ENCODE measurements at regions not wholly inside any gene's neighbourhood (a gene's known extent, or its start where the extent isn't known, plus 50 kb on each side); places are given as distances from the start of the nearest gene placed in this dataset.
"Not testable (repeated sequence)": the region's sequence is repeated elsewhere in the genome, so short reads cannot be mapped to it uniquely, and the experiment has no call there.

DNA sequence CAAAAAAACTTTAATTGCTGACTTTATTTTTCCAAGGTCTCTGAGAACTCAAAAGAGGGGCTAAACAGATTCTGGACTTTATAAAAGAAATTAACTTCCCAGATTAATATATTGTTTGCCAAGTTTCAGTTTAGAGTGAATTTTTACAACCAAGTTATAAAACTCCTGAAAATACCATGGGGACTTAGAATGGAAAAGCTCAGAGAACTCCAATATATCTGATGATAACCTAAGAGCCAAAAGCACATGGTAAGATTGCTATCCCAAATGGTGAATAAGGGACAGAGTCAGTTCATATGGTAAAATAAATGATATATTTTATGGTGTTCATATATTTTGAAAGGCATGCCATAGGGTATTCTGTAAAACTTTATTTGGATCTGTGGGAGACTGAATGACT is 470.9 kb downstream of the TTLL7 start:
- no peak for DNase-seq (ENCODE audit: extremely low read depth, low read depth)

DNA sequence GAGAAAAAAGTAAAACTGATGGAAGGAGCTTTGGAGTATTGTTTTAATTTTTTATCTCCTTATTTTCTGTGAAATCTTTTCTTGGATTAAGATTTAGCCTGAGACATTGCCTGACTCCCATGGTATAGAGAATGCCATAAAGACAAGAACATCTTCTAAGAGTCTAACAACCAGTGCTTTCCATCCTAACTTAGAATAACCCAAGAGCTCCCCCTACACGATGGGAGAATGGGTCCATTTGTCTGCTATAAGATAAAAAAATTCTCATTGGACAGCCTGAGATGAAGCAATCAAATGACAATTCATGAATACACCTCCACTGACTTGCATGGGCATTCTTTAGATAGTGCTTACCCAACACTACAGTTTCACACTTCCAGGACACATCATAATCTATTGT is 478.1 kb downstream of the TTLL7 start:
- no peak for DNase-seq (ENCODE audit: extremely low read depth, low read depth)

GRCh38 chr1:83516369-83516768 is 482.6 kb downstream of the TTLL7 start:
- DNase-seq (ENCODE audit: extremely low read depth, low read depth): no peak

DNA sequence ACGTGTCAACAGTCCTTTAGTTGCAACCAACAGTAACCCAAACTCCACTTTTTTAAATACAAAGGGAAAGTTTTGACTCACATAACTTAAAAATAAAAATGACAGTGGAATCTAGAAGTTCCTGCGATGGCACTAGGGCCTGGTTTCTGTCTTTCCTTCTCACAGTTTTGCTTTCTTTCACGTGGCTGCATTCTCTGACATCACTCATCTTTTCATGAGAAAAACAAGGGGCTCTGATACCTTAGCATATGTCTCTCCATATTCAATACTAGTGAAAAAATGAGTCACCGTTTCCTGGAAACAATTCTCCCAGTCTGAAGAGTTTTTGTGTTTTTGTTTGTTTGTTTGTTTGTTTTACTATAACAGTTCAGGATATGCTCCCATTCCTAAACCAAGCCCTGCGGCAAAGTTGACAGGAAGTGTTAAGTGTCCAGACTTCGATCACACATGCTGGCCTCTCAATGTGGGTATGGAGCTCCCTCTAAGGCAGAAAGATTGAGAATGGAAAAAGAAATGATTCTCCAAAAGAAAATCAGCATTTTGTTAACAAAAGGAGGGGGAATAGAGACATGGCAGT is 483.3 kb downstream of the TTLL7 start:
- DNase-seq (ENCODE audit: extremely low read depth, low read depth): no peak

DNA sequence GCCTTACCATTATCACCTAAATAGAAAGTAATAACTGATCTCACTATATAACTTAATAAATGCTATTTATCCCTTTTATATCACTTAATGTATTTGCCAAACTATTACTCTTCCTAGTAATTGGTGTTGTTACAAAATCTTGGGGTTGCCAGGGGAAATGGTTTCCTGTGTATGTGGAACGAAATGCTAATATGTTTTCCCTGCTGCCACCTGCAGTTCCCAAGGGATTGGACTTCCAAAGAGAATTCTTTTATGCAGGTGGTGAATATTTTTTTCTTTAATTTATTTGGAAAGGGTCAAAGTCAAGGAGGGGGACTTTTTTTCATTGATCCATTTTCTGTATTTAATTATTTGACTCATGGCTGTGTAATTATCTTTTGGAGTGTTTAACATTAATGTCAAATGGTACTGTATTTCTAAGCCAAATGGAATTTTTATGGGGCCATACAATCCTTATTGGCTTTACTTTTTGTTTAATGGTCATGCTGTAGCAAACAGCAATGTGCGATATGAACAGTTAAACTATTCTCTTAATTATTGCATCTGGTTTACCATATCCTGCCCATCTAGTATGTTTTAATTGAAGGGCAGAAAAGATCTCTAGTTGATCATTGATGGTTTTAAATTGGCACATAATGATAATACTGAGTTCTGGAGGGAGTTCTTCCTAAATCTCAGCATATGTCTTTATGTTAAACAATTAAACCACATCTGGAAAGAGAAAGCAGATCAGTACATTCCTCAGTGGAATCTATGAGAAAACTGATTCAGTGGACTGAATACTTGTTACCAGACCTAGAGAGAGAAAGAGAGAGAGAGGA is 486.3 kb downstream of the TTLL7 start:
- no peak for DNase-seq (ENCODE audit: extremely low read depth, low read depth)

- no peak for DNase-seq (ENCODE audit: extremely low read depth, low read depth)
Observed at GRCh38 chr1:83511146-83511726, 487.7 kb downstream of the TTLL7 start.

GRCh38 chr1:83509301-83509781 is 489.6 kb downstream of the TTLL7 start:
- no peak for DNase-seq (ENCODE audit: extremely low read depth, low read depth)

DNA sequence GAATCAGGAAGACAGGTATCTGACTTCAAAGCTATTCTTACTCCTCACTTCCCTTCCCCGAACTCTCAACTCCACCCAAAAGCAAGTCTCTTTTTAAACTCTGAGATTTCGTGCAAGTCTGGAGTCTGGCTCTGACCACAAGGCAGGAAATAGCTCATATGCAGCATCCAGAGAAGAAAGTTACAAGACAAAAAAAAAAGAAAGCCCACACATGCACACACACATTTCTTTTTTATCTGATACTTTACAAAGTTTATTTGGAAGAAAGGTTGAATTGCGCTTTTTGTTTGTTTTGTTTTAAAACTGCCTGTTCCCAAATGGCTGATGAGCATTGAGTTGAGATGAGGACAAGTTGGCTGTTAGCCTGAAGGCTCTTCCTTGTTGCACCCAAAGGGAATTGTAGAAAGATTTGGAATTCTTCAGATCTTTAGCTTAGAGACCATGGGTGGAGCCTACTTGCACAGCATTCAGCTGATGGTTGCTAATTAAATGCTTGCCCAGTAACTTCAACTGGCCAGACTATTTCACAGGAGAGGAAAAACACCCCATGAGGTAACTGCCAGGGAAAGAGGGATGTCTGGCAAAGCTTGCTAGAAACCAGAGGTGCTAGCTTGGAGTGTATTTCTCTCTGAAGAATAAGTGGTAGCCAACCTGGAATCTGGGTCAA is 490.3 kb downstream of the TTLL7 start:
- no peak for DNase-seq (ENCODE audit: extremely low read depth, low read depth)

DNA sequence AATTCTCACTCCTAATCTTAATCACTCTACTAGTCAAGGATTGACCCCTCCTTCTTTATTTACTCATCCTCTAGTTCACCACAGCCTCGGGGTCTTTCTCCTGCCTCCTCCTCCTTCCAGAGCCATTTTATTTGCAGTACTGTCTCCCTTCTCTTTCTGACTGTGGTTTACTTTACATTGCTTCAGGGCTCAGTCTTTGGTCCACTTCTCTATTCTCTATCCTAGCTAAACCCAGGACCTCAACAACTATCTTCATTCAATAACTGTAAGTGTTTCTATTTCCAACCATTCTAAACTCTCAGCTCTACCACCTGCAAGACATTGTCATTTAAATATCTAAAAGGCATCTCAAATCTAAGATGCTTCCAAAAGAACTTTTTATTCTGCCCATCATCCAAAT is 493.8 kb downstream of the TTLL7 start:
- DNase-seq (ENCODE audit: extremely low read depth, low read depth): no peak

DNA sequence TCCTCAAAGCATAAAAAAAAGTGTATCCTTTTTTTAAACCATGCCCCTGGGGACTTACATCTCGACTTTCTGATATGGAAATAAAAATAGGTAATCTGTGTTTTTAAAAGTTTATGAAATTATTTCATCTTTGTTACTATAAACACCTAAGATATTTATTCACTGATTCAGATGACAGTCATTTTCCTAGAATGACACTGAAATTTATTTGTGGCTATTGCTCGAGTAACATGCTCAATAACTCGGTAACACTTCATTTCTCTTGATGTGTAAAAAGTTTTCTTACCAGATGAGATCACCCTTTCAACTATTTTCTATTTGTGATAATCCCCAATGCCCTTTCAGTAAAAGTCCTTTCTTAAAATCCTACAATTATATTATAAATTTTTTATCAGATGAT is 495.8 kb downstream of the TTLL7 start:
- no peak for DNase-seq (ENCODE audit: extremely low read depth, low read depth)

- DNase-seq (ENCODE audit: extremely low read depth, low read depth): no peak
Observed at GRCh38 chr1:83500987-83501591, 497.8 kb downstream of the TTLL7 start.

- no peak for DNase-seq (ENCODE audit: extremely low read depth, low read depth)
Observed at GRCh38 chr1:83500531-83500930, 498.4 kb downstream of the TTLL7 start.

- DNase-seq (ENCODE audit: extremely low read depth, low read depth): no peak
Observed at GRCh38 chr1:83499998-83500397, 498.9 kb downstream of the TTLL7 start.

DNA sequence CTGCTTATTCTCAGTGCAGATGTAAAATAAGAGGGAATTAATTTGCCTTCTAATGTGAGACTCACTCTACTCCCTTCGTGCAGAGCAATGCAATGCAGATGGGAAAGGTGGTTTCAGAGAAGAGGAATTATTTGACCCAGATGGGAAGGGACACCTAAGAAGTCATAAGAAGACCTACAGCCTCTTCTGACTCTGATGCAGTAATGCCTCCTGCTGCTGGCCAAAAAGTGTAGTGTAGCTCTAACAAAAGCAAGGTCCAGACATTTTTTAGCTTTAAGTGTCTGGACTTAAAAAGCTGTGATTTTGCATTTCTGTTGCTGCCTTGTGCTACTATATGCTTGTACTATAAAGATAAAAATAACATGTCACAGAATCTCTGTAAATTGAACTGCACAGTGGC is 501.4 kb downstream of the TTLL7 start:
- no peak for DNase-seq (ENCODE audit: extremely low read depth, low read depth)

- no peak for DNase-seq (ENCODE audit: extremely low read depth, low read depth)
Observed at GRCh38 chr1:83495560-83495959, 503.4 kb downstream of the TTLL7 start.

DNA sequence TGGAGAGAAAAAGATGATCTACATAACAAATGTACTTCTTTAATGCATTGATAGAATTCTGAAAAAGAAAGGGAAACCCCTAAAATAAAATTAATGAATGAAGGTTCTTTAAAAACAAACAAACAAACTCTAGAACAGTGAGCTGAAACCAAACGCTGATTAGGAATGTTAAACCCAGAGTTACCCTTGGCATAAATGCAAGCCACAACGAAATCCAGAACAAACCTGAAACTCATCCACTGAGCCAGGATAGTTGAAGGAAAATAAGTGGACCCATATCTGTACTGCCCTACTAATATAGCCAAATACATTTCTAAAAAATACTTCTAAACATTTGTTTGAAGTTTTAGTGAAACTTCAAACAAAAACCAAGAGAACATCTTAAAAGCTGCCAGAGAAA is 505.3 kb downstream of the TTLL7 start:
- DNase-seq (ENCODE audit: extremely low read depth, low read depth): no peak

- DNase-seq (ENCODE audit: extremely low read depth, low read depth): no peak
Observed at GRCh38 chr1:83491930-83492329, 507.0 kb downstream of the TTLL7 start.

DNA sequence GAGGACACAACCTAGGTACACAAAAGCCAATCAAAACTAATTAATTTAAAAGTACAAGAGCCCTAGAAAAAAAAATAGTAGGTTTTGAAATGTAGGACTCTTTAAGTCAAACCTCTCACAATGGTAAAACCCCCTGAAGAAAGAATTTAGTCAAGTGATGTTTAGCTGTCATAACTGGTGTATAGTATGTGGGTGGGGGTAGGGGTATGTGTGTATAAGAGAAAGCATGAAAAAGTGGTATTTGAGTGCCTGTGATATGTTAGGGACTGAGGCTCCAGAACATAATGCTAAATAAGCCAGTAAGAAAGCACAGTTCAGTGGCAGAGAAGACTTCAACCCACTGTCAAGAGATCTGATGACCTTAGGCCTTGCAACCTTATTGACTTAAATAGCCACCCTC is 507.9 kb downstream of the TTLL7 start:
- DNase-seq (ENCODE audit: extremely low read depth, low read depth): no peak

GRCh38 chr1:83488105-83488504 is 510.8 kb downstream of the TTLL7 start:
- DNase-seq (ENCODE audit: extremely low read depth, low read depth): not testable (repeated sequence)

DNA sequence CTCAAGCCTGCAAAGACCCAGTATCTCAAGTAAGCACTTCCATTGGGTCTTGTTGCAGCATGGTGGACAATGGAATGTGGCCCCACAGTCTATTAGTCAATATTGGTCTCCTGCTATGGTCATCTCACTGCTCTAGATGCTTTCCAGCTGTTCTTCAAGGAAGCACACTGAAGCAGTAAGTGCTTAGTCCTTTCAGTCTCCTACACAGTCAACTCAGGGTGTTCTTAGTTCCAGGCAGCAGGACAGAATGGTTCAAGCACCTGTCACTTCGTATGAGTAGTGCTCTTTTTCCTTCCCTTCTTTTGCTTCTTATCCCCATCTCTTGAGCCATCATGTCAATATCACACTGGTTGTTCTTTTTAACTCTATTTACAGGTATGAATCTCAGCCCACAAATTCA is 511.5 kb downstream of the TTLL7 start:
- not testable (repeated sequence) for DNase-seq (ENCODE audit: extremely low read depth, low read depth)
